GM13977 (cell line): ENCODE measurements at regions not wholly inside any gene's neighbourhood (a gene's known extent, or its start where the extent isn't known, plus 50 kb on each side); places are given as distances from the start of the nearest gene placed in this dataset.

ENCODE experiments used
- DNase-seq: peaks from one replicate; pipeline ENCODE4 v3.0.0; 2012; ENCODE audit warnings: low spot score
- in situ Hi-C: fragments of 300-500 bp; cut with MboI; formaldehyde crosslinking; loops from one replicate; pipeline ENCODE4 v1.12.0; 2022; ENCODE audit warnings: low sequenced_read_pairs, low pct_unique_long_range_greater_than_20kb, mixed read lengths, inconsistent platforms; ENCODE audit not compliant: unreplicated experiment
- TF ChIP-seq, protein P1 (sequence below): IDR thresholded peaks from 2 replicates; pipeline ENCODE4 v1.5.1; 2012; ENCODE audit warnings: mild to moderate bottlenecking, control low read depth; ENCODE audit not compliant: insufficient read depth; ENCODE audit errors: extremely low read depth, missing control alignments

GRCh38 chr9:89664896-89665329 is 60.1 kb downstream of the GADD45G start:
- in situ Hi-C loops = no loop called here
- TF ChIP-seq, protein P1, sequence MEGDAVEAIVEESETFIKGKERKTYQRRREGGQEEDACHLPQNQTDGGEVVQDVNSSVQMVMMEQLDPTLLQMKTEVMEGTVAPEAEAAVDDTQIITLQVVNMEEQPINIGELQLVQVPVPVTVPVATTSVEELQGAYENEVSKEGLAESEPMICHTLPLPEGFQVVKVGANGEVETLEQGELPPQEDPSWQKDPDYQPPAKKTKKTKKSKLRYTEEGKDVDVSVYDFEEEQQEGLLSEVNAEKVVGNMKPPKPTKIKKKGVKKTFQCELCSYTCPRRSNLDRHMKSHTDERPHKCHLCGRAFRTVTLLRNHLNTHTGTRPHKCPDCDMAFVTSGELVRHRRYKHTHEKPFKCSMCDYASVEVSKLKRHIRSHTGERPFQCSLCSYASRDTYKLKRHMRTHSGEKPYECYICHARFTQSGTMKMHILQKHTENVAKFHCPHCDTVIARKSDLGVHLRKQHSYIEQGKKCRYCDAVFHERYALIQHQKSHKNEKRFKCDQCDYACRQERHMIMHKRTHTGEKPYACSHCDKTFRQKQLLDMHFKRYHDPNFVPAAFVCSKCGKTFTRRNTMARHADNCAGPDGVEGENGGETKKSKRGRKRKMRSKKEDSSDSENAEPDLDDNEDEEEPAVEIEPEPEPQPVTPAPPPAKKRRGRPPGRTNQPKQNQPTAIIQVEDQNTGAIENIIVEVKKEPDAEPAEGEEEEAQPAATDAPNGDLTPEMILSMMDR = no peak
- DNase-seq = no peak

DNA sequence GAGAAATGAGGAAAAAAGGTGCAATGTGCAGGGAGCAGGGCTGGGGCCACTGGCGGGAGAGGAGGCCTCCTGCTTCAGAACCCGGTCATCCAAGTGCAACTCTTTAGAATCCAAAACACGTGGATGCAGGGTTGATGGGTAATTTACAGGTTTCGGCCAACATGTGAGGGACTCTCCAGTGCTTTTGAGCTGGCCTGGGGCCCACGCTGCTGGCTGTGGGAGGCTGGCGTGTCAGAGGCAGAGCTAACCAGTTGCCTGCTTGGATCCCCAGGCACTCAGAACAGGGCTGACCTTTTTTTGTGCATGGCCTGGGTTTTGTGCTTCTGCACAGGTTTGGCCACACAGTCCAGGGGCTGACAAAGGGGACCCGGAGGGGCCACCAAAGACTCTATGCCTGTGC is 61.6 kb downstream of the GADD45G start:
- DNase-seq = no peak

GRCh38 chr9:89666950-89667349 is 62.1 kb downstream of the GADD45G start:
- in situ Hi-C loops = no loop called here
- DNase-seq = no peak
- TF ChIP-seq, protein P1 = no peak

More for the DNA sequence above, 61.6 kb downstream of the GADD45G start:
- TF ChIP-seq, protein P1 = no peak
- in situ Hi-C loops = no loop called here

- no peak for DNase-seq
- in situ Hi-C loops = no loop called here
- TF ChIP-seq, protein P1 = no peak
Observed at GRCh38 chr9:89667726-89668125, 62.9 kb downstream of the GADD45G start.

DNA sequence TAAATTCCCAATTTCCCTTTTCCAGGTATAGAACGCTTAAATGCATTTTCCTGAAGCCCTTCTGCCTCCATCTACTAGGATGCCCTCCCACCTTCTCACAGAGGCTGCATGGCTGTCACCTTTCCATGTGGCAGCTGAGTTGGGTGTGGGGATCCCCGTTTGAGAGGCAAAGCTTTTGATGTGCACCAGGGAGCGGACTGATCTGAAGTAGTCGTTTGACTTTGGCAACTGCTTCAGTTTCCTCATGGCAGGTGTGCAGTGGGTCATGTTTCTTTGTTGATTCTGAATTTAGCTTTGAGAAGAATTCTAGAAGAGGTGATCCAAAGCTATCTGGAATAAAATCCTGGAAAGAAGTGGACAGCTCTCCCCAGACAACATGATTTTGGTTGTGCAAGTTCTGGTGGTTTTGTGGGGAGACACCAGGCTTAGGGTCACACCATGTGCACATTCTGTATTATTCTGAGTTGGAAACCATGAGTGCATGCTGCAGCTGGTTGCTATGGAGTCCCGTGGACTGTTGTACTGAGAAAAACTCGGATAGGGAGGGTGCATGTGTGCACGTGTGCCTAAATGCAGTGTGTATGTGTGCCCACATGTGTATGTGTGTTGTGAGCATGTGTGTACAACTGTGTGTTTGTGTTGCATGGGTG is 63.5 kb downstream of the GADD45G start:
- in situ Hi-C loops = no loop called here
- TF ChIP-seq, protein P1 = no peak

GRCh38 chr9:89668866-89669246 is 64.0 kb downstream of the GADD45G start:
- TF ChIP-seq, protein P1 = no peak
- no peak for DNase-seq

More for the DNA sequence above, 63.5 kb downstream of the GADD45G start:
- DNase-seq = no peak

More at GRCh38 chr9:89668866-89669246, 64.0 kb downstream of the GADD45G start:
- in situ Hi-C loops = no loop called here
